IPS-18a (cell line): ENCODE measurements at regions not wholly inside any gene's neighbourhood (a gene's known extent, or its start where the extent isn't known, plus 50 kb on each side); places are given as distances from the start of the nearest gene placed in this dataset.
"Not testable (repeated sequence)": the region's sequence is repeated elsewhere in the genome, so short reads cannot be mapped to it uniquely, and the experiment has no call there.

ENCODE experiments used
- H3K27ac ChIP-seq: one replicate; pipeline ENCODE4 v1.5.1; 2013; ENCODE audit warnings: low read length
- H3K27me3 ChIP-seq: one replicate; pipeline ENCODE4 v1.6.1; 2013; ENCODE audit warnings: mild to moderate bottlenecking, low read length; ENCODE audit not compliant: control insufficient read depth, insufficient read depth
- H3K36me3 ChIP-seq: one replicate; pipeline ENCODE4 v1.6.1; 2013; ENCODE audit warnings: low read depth, low read length; ENCODE audit not compliant: control insufficient read depth
- H3K4me1 ChIP-seq: one replicate; pipeline ENCODE4 v1.6.1; 2013; ENCODE audit warnings: low read depth, low read length; ENCODE audit not compliant: control insufficient read depth
- H3K4me3 ChIP-seq: one replicate; pipeline ENCODE4 v1.5.1; 2013; ENCODE audit warnings: low read length
- H3K9ac ChIP-seq: one replicate; pipeline ENCODE4 v1.6.1; 2013; ENCODE audit warnings: mild to moderate bottlenecking, low read length, moderate library complexity
- H3K9me3 ChIP-seq: one replicate; pipeline ENCODE4 v1.6.1; 2013; ENCODE audit warnings: low read depth, low read length; ENCODE audit not compliant: control insufficient read depth

DNA sequence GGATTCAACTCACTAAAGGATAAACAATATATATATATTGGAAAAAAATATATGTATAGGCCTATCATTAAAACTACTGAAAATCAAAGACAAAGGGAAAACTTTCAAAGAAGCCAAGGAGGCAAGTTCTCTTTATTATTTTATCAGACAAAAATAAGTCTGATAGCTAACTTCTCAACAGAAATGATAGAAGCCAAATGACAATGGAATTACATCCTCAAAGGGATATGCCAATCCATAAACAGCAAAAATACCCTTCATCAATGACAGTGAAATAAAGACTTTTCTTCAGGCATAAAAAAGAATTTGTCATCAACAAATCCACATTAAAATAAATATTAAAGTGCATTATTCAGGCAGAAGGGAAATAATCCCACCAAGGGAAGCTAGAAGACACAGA is 393.4 kb downstream of the ZFHX3 start:
- Histone ChIP-seq H3K36me3 (no peaks in the 10 kb centered on the region), H3K27me3 (no peaks in the 10 kb centered on the region), H3K9me3 (no peaks in the 10 kb centered on the region), H3K27ac (no peak overlapping the region), H3K4me1 (no peaks in the 10 kb centered on the region), H3K9ac (no peak overlapping the region), H3K4me3 (no peak overlapping the region)

GRCh38 chr16:72649254-72649944 is 398.5 kb downstream of the ZFHX3 start:
- no peak overlapping the region for H3K4me3 ChIP-seq
- no peak overlapping the region for H3K27ac ChIP-seq
- peaks cover 7% of the 10 kb centered on the region for H3K4me1 ChIP-seq
- no peaks in the 10 kb centered on the region for H3K9me3 ChIP-seq
- H3K9ac ChIP-seq: no peak overlapping the region
- H3K36me3 ChIP-seq: no peaks in the 10 kb centered on the region
- no peaks in the 10 kb centered on the region for H3K27me3 ChIP-seq

GRCh38 chr16:72646615-72647014 is 401.3 kb downstream of the ZFHX3 start:
- Histone ChIP-seq H3K4me3 (no peak overlapping the region), H3K36me3 (no peaks in the 10 kb centered on the region), H3K27me3 (no peaks in the 10 kb centered on the region), H3K4me1 (peaks cover 7% of the 10 kb centered on the region), H3K9me3 (no peaks in the 10 kb centered on the region), H3K9ac (no peak overlapping the region), H3K27ac (no peak overlapping the region)

DNA sequence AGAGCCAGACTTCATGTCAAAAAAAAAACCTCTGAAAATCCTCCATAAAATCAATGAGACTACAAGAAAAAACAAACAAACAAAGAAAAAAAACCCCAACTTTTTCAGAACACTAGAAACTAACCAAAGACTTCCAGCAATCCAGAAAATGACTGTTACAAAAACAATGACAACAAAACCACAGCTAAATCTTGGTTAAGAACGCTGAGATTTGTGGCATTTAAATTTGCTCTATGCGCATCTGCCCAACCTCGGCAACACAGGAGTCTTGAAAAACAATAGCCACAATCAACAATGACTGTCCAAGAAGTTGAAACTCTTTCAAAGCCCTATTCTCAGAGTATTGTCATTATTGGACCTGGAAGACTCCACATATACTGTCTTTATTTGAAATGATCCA is 402.4 kb downstream of the ZFHX3 start:
- Histone ChIP-seq H3K4me1 (peaks cover 7% of the 10 kb centered on the region), H3K36me3 (no peaks in the 10 kb centered on the region), H3K9ac (no peak overlapping the region), H3K9me3 (no peaks in the 10 kb centered on the region), H3K4me3 (no peak overlapping the region), H3K27ac (no peak overlapping the region), H3K27me3 (no peaks in the 10 kb centered on the region)

GRCh38 chr16:72644911-72645310 is 403.0 kb downstream of the ZFHX3 start:
- Histone ChIP-seq H3K4me1 (peaks cover 7% of the 10 kb centered on the region), H3K36me3 (no peaks in the 10 kb centered on the region), H3K4me3 (no peak overlapping the region), H3K27ac (no peak overlapping the region), H3K9me3 (no peaks in the 10 kb centered on the region), H3K9ac (no peak overlapping the region), H3K27me3 (no peaks in the 10 kb centered on the region)

- no peaks in the 10 kb centered on the region for H3K4me1 ChIP-seq
- no peak overlapping the region for H3K4me3 ChIP-seq
- no peak overlapping the region for H3K27ac ChIP-seq
- H3K9me3 ChIP-seq: peaks cover 3% of the 10 kb centered on the region
- H3K27me3 ChIP-seq: no peaks in the 10 kb centered on the region
- H3K9ac ChIP-seq: no peak overlapping the region
- no peaks in the 10 kb centered on the region for H3K36me3 ChIP-seq
Measured at GRCh38 chr16:72639494-72639893, 408.4 kb downstream of the ZFHX3 start.

DNA sequence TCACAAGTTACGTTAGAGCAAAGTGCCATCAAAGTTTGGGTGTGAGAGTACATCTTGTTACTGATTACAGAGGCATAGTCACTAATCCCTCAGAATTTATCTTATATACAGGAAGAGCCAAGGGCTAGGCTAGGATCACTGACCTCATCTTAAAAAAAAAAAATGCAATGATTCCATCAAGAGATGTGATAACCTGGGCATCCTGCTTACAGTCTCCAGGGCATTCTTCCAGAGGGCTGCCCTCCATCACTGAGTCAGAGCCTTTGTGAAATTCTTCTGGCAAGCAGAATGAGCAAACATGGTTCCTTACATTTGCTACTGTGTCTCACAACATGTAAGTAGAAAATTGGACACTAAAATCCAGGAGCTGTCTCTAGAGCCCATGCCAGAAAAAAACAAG is 410.6 kb downstream of the ZFHX3 start:
- Histone ChIP-seq H3K36me3 (no peaks in the 10 kb centered on the region), H3K27ac (no peak overlapping the region), H3K27me3 (no peaks in the 10 kb centered on the region), H3K9ac (no peak overlapping the region), H3K4me3 (no peak overlapping the region), H3K9me3 (peaks cover 3% of the 10 kb centered on the region), H3K4me1 (no peaks in the 10 kb centered on the region)

DNA sequence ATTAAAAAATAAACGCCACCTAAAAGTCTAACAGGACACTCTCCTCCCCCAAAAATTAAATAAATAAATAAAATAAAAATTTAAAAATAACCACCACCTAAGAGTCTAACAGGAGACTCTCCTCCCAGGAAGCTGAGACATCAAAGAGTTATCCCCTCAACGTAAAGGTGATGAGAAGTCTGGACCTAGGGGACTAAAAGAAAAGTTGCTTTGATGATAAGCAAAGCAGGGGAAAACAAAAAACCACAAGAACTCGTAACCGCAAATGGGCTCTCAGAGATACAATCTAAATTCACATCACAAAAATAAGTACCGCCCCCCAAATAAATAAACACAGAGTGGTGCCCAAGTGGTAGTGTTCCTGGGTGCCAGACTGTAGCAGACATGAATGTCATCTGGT is 412.2 kb downstream of the ZFHX3 start:
- no peaks in the 10 kb centered on the region for H3K27me3 ChIP-seq
- no peaks in the 10 kb centered on the region for H3K4me1 ChIP-seq
- no peak overlapping the region for H3K9ac ChIP-seq

GRCh38 chr16:72635104-72635503 is 412.8 kb downstream of the ZFHX3 start:
- H3K27ac ChIP-seq: no peak overlapping the region
- H3K9me3 ChIP-seq: peaks cover 3% of the 10 kb centered on the region
- H3K9ac ChIP-seq: no peak overlapping the region
- H3K27me3 ChIP-seq: no peaks in the 10 kb centered on the region
- H3K36me3 ChIP-seq: no peaks in the 10 kb centered on the region
- no peak overlapping the region for H3K4me3 ChIP-seq
- H3K4me1 ChIP-seq: no peaks in the 10 kb centered on the region

More for the DNA sequence above, 412.2 kb downstream of the ZFHX3 start:
- no peak overlapping the region for H3K4me3 ChIP-seq
- no peak overlapping the region for H3K27ac ChIP-seq
- peaks cover 3% of the 10 kb centered on the region for H3K9me3 ChIP-seq
- H3K36me3 ChIP-seq: no peaks in the 10 kb centered on the region

- H3K4me1 ChIP-seq, H3K9me3 ChIP-seq, H3K36me3 ChIP-seq, H3K27me3 ChIP-seq, H3K27ac ChIP-seq: not testable (repeated sequence)
- Histone ChIP-seq H3K4me3 (peak overlapping the region; percentile 61), H3K9ac (peak overlapping the region; percentile 54)
Measured at GRCh38 chr16:72627182-72627896, 420.6 kb downstream of the ZFHX3 start.

- H3K27ac ChIP-seq: no peak overlapping the region
- H3K27me3 ChIP-seq: no peaks in the 10 kb centered on the region
- H3K36me3 ChIP-seq: no peaks in the 10 kb centered on the region
- H3K9me3 ChIP-seq: no peaks in the 10 kb centered on the region
- H3K9ac ChIP-seq: peak overlapping the region; percentile 54
- H3K4me3 ChIP-seq: peak overlapping the region; percentile 61
- peaks cover 6% of the 10 kb centered on the region for H3K4me1 ChIP-seq
Measured at GRCh38 chr16:72626623-72627022, 421.3 kb downstream of the ZFHX3 start.

GRCh38 chr16:72621651-72622050 is 426.3 kb downstream of the ZFHX3 start:
- Histone ChIP-seq H3K27me3 (no peaks in the 10 kb centered on the region), H3K9ac (no peak overlapping the region), H3K27ac (no peak overlapping the region), H3K4me1 (peaks cover 3% of the 10 kb centered on the region), H3K36me3 (no peaks in the 10 kb centered on the region), H3K4me3 (no peak overlapping the region), H3K9me3 (no peaks in the 10 kb centered on the region)
